ENCODE measurements at regions not wholly inside any gene's neighbourhood (a gene's known extent, or its start where the extent isn't known, plus 50 kb on each side); places are given as distances from the start of the nearest gene placed in this dataset.

GRCh38 chr3:3635109-3635508 is 164.1 kb upstream of the LRRN1 start:
- intact Hi-C loops (cut with DNase I), result no loop called here
- no peaks in the 10 kb centered on the region for H3K4me1 ChIP-seq
- no peaks in the 10 kb centered on the region for H3K9me3 ChIP-seq
- no peaks in the 10 kb centered on the region for H3K27me3 ChIP-seq
- no peak for TF ChIP-seq CTCF (IDR thresholded peaks at IDR 0.05)
- no peaks in the 10 kb centered on the region for H3K36me3 ChIP-seq
- no peak for DNase-seq (ENCODE audit: low spot score in 2 of 2)
- no peak overlapping the region for H3K27ac ChIP-seq
- H3K4me3 ChIP-seq, result no peak overlapping the region

GRCh38 chr3:3634326-3634725 is 164.9 kb upstream of the LRRN1 start:
- no peak for TF ChIP-seq CTCF (IDR thresholded peaks at IDR 0.05)
- no peaks in the 10 kb centered on the region for H3K4me1 ChIP-seq
- no peaks in the 10 kb centered on the region for H3K27me3 ChIP-seq
- intact Hi-C loops (cut with DNase I), result no loop called here
- H3K36me3 ChIP-seq, result no peaks in the 10 kb centered on the region
- no peak for DNase-seq (ENCODE audit: low spot score in 2 of 2)
- no peaks in the 10 kb centered on the region for H3K9me3 ChIP-seq
- no peak overlapping the region for H3K4me3 ChIP-seq
- H3K27ac ChIP-seq, result no peak overlapping the region

DNA sequence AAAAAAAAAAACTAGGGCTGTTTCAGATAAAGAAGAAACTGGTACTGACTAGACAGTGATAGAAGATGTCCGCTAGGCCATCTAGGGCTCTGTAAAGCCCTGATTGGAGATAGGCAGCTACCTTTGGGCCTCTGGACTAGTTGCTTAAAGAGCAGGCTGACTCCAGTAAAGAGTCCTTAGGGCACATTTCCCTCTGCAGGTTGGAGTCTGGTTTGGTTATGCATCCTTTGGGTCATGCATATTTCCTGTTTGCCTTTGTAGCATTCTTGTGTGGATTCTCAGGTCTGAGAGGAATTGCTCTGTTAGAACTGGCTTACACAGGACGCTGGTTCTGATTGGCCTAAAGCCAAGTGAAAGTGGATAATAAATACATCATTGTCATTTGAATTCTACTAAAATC is 165.5 kb upstream of the LRRN1 start:
- intact Hi-C loops (cut with DNase I), result no loop called here

GRCh38 chr3:3632449-3632848 is 166.8 kb upstream of the LRRN1 start:
- intact Hi-C loops (cut with DNase I), result no loop called here
- H3K27ac ChIP-seq, result no peak overlapping the region
- DNase-seq (ENCODE audit: low spot score in 2 of 2), result no peak
- no peaks in the 10 kb centered on the region for H3K27me3 ChIP-seq
- H3K36me3 ChIP-seq, result no peaks in the 10 kb centered on the region
- TF ChIP-seq CTCF (IDR thresholded peaks at IDR 0.05), result no peak
- no peak overlapping the region for H3K4me3 ChIP-seq
- H3K9me3 ChIP-seq, result no peaks in the 10 kb centered on the region
- H3K4me1 ChIP-seq, result no peaks in the 10 kb centered on the region

More for the DNA sequence above, 165.5 kb upstream of the LRRN1 start:
- Histone ChIP-seq H3K4me3 (no peak overlapping the region), H3K4me1 (no peaks in the 10 kb centered on the region), H3K36me3 (no peaks in the 10 kb centered on the region), H3K27me3 (no peaks in the 10 kb centered on the region), H3K9me3 (no peaks in the 10 kb centered on the region), H3K27ac (no peak overlapping the region)
- no peak for TF ChIP-seq CTCF (IDR thresholded peaks at IDR 0.05)
- no peak for DNase-seq (ENCODE audit: low spot score in 2 of 2)

DNA sequence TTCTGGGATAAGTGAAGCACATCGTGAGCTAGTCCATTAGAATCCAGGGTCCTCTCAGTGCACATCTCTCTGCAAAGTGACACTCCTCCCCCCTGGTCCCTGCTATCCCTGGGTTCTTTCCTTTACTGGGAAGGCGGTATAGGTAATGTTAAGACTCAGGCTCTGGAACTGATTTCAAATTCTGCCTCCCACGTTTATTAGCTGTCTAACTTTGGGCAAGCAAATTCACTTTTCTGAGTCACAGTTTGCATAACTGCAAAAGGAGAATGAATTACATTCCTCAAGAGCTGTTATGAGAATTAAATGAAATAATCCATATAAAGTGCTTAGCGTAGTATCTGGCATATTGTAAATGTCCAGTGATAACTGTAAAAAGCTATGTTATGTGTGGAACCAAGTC is 168.1 kb upstream of the LRRN1 start:
- no peak overlapping the region for H3K4me3 ChIP-seq
- H3K4me1 ChIP-seq, result no peaks in the 10 kb centered on the region
- TF ChIP-seq CTCF (IDR thresholded peaks at IDR 0.05), result no peak
- H3K9me3 ChIP-seq, result no peaks in the 10 kb centered on the region
- intact Hi-C loops (cut with DNase I), result no loop called here
- H3K36me3 ChIP-seq, result no peaks in the 10 kb centered on the region
- no peaks in the 10 kb centered on the region for H3K27me3 ChIP-seq
- no peak for DNase-seq (ENCODE audit: low spot score in 2 of 2)
- H3K27ac ChIP-seq, result no peak overlapping the region

DNA sequence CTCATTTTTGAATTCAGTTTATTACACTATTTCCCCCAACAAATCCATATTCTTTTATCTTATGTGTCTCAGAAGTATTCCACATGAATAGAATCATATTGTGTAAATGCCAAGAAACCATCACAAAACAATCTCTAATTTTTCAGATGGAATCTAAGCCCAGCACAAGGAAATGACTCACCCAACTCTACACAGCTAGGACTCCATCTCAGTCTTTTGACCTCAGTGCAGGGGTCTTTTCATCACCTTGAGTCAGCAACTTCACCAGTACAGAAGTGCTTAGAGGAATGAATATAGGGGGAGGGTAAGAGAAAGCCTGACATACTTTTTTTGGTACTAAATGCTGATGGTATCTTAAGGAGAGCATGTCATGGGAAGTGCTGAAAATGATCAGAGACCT is 169.3 kb upstream of the LRRN1 start:
- DNase-seq (ENCODE audit: low spot score in 2 of 2), result no peak
- no peaks in the 10 kb centered on the region for H3K9me3 ChIP-seq
- no peak for TF ChIP-seq CTCF (IDR thresholded peaks at IDR 0.05)
- H3K27ac ChIP-seq, result no peak overlapping the region
- intact Hi-C loops (cut with DNase I), result no loop called here
- H3K27me3 ChIP-seq, result no peaks in the 10 kb centered on the region
- H3K4me3 ChIP-seq, result no peak overlapping the region
- no peaks in the 10 kb centered on the region for H3K4me1 ChIP-seq
- H3K36me3 ChIP-seq, result no peaks in the 10 kb centered on the region
